ENCODE measurements at regions not wholly inside any gene's neighbourhood (a gene's known extent, or its start where the extent isn't known, plus 50 kb on each side); places are given as distances from the start of the nearest gene placed in this dataset.

DNA sequence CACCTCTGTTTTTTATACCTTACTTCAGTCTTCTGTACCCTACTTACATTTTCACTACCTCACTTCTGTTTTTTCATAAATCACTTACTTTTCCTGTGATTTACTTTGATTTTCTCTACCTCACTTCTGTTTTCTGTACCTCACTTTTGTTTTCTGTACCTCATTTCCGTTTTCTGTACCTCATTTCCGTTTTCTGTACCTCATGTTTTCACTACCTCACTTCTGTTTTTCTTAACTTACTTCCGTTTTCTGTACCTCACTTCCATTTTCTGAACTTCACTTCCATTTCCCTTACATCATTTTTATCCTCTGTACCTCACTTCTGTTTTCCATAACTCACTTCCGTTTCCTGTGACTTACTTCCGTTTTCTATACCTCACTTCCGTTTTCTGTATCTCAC is 492.0 kb upstream of the AKR1E2 start:
- TF ChIP-seq, protein P1, sequence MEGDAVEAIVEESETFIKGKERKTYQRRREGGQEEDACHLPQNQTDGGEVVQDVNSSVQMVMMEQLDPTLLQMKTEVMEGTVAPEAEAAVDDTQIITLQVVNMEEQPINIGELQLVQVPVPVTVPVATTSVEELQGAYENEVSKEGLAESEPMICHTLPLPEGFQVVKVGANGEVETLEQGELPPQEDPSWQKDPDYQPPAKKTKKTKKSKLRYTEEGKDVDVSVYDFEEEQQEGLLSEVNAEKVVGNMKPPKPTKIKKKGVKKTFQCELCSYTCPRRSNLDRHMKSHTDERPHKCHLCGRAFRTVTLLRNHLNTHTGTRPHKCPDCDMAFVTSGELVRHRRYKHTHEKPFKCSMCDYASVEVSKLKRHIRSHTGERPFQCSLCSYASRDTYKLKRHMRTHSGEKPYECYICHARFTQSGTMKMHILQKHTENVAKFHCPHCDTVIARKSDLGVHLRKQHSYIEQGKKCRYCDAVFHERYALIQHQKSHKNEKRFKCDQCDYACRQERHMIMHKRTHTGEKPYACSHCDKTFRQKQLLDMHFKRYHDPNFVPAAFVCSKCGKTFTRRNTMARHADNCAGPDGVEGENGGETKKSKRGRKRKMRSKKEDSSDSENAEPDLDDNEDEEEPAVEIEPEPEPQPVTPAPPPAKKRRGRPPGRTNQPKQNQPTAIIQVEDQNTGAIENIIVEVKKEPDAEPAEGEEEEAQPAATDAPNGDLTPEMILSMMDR (conservative IDR thresholded peaks at IDR 0.05; ENCODE audit: low read depth, low read length), result no peak
- TF ChIP-seq EZH2 (IDR thresholded peaks at IDR 0.05; ENCODE audit: low read length, unreplicated experiment) (no peak), EZH2phosphoT487 (IDR thresholded peaks at IDR 0.05; ENCODE audit: borderline replicate concordance, low read length) (no peak)

Measured in PC-3 (cell line).